Ascending aorta (tissue), 2 donors: ENCODE measurements at regions not wholly inside any gene's neighbourhood (a gene's known extent, or its start where the extent isn't known, plus 50 kb on each side); places are given as distances from the start of the nearest gene placed in this dataset.

ENCODE experiments used
- DNase-seq, 2 donors: peaks; one replicate each; pipeline ENCODE4 v3.0.0-alpha.2; 2019; ENCODE audit warnings: low spot score in 2 of 2
- H3K27ac ChIP-seq, 2 donors: fragments of 200-600 bp; sonication (generic); one replicate each; pipeline ENCODE4 v1.5.1; 2016 to 2017; ENCODE audit warnings: mild to moderate bottlenecking in 1 of 2
- H3K27me3 ChIP-seq: fragments of 200-600 bp; sonication (generic); one replicate; pipeline ENCODE4 v1.5.1; 2017
- H3K36me3 ChIP-seq, 2 donors: fragments of 200-600 bp; sonication (generic); one replicate each; pipeline ENCODE4 v1.5.1; 2016
- H3K4me1 ChIP-seq, 2 donors: fragments of 200-600 bp; sonication (generic); one replicate each; pipeline ENCODE4 v1.5.1; 2016 to 2017; ENCODE audit warnings: mild to moderate bottlenecking in 1 of 2
- H3K4me3 ChIP-seq, 2 donors: fragments of 200-600 bp; sonication (generic); one replicate each; pipeline ENCODE4 v1.5.1; 2016 to 2017; ENCODE audit warnings: mild to moderate bottlenecking in 1 of 2
- H3K9me3 ChIP-seq, 2 donors: fragments of 200-600 bp; sonication (generic); one replicate each; pipeline ENCODE4 v1.5.1; 2016
- intact Hi-C: fragments of 100-400 bp; cut with DNase I; formaldehyde crosslinking; loops from one replicate; pipeline ENCODE4 v1.15.1; 2023
- TF ChIP-seq, protein P1 (sequence below), 3 experiments: fragments of 200-600 bp in 2 of 3; fragments of 450-650 bp in 1 of 3; sonication (generic) in 2 of 3; IDR thresholded peaks; one replicate each; pipeline ENCODE4 v1.5.1; 2016 to 2019; ENCODE audit warnings: antibody characterized with exemption in 3 of 3, mild to moderate bottlenecking in 1 of 3, moderate library complexity in 1 of 3

DNA sequence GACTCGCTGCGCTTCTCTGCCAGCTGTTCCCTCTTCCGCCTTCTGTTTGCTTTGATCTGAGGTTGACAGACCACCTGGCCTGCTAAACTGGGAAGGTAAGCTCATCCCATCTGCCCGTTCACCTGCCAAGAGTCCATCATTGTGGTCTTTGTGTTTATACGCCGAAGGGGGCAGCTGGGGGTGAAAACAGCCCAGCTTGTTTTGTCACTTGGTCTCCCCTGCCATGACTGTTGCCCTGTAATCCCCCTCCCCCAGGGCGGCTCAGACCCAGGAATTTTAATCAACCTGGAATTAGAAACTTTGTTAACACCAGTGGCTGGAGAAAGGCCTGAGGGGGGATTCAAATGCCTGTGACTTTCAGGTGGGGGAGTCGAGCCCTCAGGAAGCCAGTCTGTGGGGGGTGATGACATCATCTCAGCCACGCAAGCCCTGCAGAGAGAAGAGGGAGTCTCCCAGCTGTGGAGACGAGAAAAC, 333.3 kb downstream of the BCOR start:
- TF ChIP-seq, protein P1, sequence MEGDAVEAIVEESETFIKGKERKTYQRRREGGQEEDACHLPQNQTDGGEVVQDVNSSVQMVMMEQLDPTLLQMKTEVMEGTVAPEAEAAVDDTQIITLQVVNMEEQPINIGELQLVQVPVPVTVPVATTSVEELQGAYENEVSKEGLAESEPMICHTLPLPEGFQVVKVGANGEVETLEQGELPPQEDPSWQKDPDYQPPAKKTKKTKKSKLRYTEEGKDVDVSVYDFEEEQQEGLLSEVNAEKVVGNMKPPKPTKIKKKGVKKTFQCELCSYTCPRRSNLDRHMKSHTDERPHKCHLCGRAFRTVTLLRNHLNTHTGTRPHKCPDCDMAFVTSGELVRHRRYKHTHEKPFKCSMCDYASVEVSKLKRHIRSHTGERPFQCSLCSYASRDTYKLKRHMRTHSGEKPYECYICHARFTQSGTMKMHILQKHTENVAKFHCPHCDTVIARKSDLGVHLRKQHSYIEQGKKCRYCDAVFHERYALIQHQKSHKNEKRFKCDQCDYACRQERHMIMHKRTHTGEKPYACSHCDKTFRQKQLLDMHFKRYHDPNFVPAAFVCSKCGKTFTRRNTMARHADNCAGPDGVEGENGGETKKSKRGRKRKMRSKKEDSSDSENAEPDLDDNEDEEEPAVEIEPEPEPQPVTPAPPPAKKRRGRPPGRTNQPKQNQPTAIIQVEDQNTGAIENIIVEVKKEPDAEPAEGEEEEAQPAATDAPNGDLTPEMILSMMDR (IDR thresholded peaks at IDR 0.05), result no peak
- Histone ChIP-seq H3K27ac (no peak overlapping the region), H3K4me1 (peaks cover 3 to 4% of the 10 kb centered on the region in 2 donors), H3K36me3 (no peaks in the 10 kb centered on the region), H3K9me3 (no peaks in the 10 kb centered on the region), H3K4me3 (no peak overlapping the region), H3K27me3 (no peaks in the 10 kb centered on the region)
- intact Hi-C loops, result no loop called here
- no peak for DNase-seq

DNA sequence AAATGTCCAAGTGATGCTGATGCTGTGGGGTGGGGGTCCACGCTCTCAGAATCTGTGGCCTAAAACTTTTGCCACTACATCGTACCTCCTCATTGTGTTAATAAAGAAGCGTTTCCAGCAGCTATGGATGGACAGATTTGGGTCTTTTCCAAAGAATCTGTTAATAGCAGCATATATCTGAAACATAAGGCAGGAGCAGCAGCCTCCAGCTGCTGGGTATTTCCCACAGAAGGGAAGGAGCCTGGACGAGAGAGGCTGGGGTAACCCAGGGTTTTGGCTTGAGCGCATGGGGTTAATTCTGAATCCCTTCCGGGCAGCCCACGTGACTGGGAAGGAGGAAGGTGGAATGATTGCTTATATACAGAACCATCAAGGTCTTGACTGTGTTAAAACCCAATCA, 332.4 kb downstream of the BCOR start:
- DNase-seq, result no peak
- H3K4me1 ChIP-seq, result peaks cover under 1% of the 10 kb centered on the region in 2 donors
- H3K4me3 ChIP-seq, result no peak overlapping the region
- H3K27ac ChIP-seq, result no peak overlapping the region
- TF ChIP-seq, protein P1 (IDR thresholded peaks at IDR 0.05), result no peak
- no peaks in the 10 kb centered on the region for H3K9me3 ChIP-seq
- no peaks in the 10 kb centered on the region for H3K36me3 ChIP-seq
- intact Hi-C loops, result no loop called here
- H3K27me3 ChIP-seq, result no peaks in the 10 kb centered on the region

DNA sequence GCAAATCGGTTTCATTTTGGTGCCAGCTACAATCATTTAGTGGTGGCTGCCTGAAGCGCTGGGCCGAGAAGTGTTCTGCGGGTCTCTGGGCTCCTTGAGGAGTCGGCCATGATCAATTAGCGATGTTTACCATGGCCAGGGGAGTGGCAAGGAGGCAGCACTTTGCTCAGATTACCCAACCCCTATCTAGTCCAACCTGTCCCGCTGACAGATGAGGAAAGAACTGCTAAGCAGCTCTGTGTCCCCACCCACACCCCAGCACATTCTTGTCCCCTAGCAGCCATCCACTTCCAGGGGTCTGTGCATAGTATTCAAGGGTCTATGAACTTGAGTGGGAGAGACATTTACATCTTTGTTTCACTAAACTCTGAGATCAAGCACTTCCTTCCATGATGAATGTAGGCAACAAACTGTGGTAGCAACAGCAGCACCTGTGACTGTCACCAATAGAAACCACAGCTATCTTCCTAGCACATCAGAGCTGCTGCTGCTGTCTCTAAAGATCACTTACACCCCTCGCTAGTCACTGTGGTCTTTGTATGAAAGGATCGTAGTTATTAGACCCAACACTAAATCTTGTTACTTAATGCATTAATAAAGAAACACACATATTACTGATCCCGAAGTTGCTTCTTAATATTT, 331.6 kb downstream of the BCOR start:
- Histone ChIP-seq H3K27ac (no peak overlapping the region), H3K27me3 (no peaks in the 10 kb centered on the region), H3K9me3 (no peaks in the 10 kb centered on the region), H3K36me3 (no peaks in the 10 kb centered on the region), H3K4me1 (no peaks in the 10 kb centered on the region), H3K4me3 (no peak overlapping the region)
- intact Hi-C loops, result no loop called here
- no peak for DNase-seq
- TF ChIP-seq, protein P1 (IDR thresholded peaks at IDR 0.05), result no peak

DNA sequence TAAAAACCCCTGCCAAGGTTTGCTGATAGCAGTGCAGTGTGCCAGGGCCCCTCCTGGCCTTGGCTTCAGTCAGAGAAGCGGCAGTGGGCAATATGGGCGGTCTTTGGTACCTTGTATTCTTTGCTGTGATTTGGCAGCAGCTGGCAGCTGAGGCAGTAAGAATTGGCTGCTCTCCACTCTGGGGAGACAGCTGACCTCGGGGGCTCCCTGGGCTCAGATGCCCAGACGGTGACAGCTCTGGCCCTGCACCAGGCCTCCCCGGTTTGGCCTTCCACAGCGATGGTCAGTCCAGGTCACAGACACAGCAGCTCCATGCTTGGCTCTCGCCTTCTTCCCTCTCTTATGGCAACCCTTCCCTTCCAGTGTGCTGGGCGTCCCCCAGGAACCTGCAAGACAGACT, 330.9 kb downstream of the BCOR start:
- intact Hi-C loops, result no loop called here
- TF ChIP-seq, protein P1 (IDR thresholded peaks at IDR 0.05), result no peak
- Histone ChIP-seq H3K4me1 (no peaks in the 10 kb centered on the region), H3K36me3 (no peaks in the 10 kb centered on the region), H3K4me3 (no peak overlapping the region), H3K27ac (peak overlapping the region; percentile 71), H3K27me3 (no peaks in the 10 kb centered on the region), H3K9me3 (no peaks in the 10 kb centered on the region)
- DNase-seq, result peak; percentile 37 to 86

DNA sequence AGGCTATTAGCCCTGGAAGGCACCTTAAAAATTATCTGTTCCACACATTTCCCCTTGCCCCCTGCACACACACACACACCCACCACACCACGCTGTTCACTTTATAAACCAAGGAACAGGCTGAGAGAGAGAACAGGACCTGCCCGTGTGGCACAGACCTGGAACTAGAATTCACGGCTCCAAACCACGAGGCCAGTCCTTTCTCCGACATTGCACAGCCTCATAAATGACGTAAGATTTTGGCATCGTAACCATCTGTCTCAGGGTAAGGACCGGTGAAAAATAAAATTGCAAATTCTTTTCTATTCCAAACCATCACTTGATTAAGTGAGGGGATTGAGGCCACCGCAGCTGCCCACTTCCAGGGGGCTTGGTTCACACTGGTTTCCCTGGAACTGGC, 330.3 kb downstream of the BCOR start:
- TF ChIP-seq, protein P1 (IDR thresholded peaks at IDR 0.05), result no peak
- DNase-seq, result no peak
- intact Hi-C loops, result no loop called here
- Histone ChIP-seq H3K4me1 (peaks cover 0 to 2% of the 10 kb centered on the region in 2 donors), H3K27me3 (no peaks in the 10 kb centered on the region), H3K36me3 (no peaks in the 10 kb centered on the region), H3K9me3 (no peaks in the 10 kb centered on the region), H3K4me3 (no peak overlapping the region), H3K27ac (peak overlapping the region; percentile 71)

DNA sequence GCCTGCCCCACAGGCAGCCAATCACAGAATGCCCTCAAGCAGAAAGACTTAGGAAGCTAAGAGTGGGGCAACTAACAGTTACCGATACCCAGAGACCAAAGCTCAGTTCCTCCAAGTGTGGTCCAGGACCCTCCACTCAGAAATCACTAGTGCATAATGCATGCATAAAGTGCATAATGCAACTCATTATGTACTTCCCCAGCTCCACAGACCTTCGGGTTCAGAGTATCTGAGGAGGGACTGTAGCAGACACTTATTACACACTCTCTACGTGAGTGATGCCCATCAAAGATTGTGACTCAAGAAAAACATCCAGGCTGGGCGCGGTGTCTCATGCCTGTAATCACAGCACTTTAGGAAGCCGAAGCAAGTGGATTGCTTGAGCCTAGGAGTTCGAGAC, 328.0 kb downstream of the BCOR start:
- Histone ChIP-seq H3K4me1 (peaks cover 0 to 3% of the 10 kb centered on the region in 2 donors), H3K27ac (no peak overlapping the region), H3K4me3 (no peak overlapping the region), H3K36me3 (no peaks in the 10 kb centered on the region), H3K9me3 (no peaks in the 10 kb centered on the region), H3K27me3 (no peaks in the 10 kb centered on the region)
- DNase-seq, result no peak
- TF ChIP-seq, protein P1 (IDR thresholded peaks at IDR 0.05), result no peak
- intact Hi-C loops, result no loop called here
